Fibroblast of lung (primary cell): ENCODE measurements at regions not wholly inside any gene's neighbourhood (a gene's known extent, or its start where the extent isn't known, plus 50 kb on each side); places are given as distances from the start of the nearest gene placed in this dataset.

Source experiments
- DNase-seq, 2 donors: peaks; one replicate each; pipeline versions ENCODE4 v3.0.0 to v3.0.0-alpha.2; 2010; ENCODE audit warnings: low read depth in 2 of 2
- H2AFZ ChIP-seq: 2 replicates; pipeline ENCODE4 v1.5.1; 2012; ENCODE audit warnings: low read length, control low read depth, inconsistent platforms
- H3K27ac ChIP-seq: 2 replicates; pipeline ENCODE4 v1.5.1; 2011; ENCODE audit warnings: low read length, control low read depth; ENCODE audit not compliant: insufficient read depth
- H3K27me3 ChIP-seq: 2 replicates; pipeline ENCODE4 v1.5.1; 2011; ENCODE audit warnings: mild to moderate bottlenecking, low read length; ENCODE audit not compliant: control insufficient read depth, insufficient read depth
- H3K36me3 ChIP-seq: 2 replicates; pipeline ENCODE4 v1.5.1; 2011; ENCODE audit warnings: low read length; ENCODE audit not compliant: control insufficient read depth, insufficient read depth
- H3K4me1 ChIP-seq: 2 replicates; pipeline ENCODE4 v1.5.1; 2011; ENCODE audit warnings: low read length; ENCODE audit not compliant: control insufficient read depth, insufficient read depth; ENCODE audit errors: extremely low read depth
- H3K4me2 ChIP-seq: 2 replicates; pipeline ENCODE4 v1.5.1; 2011; ENCODE audit warnings: low read length, control low read depth; ENCODE audit not compliant: insufficient read depth; ENCODE audit errors: extremely low read depth
- H3K4me3 ChIP-seq, 4 experiments: fragments of 200-600 bp in 1 of 4; sonication (generic) in 1 of 4; replicated peaks in 1 of 4; 2 replicates each; pipeline ENCODE4 v1.5.1; 2011 to 2016; ENCODE audit warnings: low read length in 4 of 4, low read depth in 3 of 4, mild to moderate bottlenecking in 3 of 4, control low read depth in 2 of 4, inconsistent platforms in 1 of 4, mixed read lengths in 1 of 4; ENCODE audit not compliant: insufficient read depth in 1 of 4; ENCODE audit errors: control extremely low read depth in 1 of 4
- H3K79me2 ChIP-seq: 2 replicates; pipeline ENCODE4 v1.5.1; 2012; ENCODE audit warnings: mild to moderate bottlenecking, low read length, inconsistent platforms; ENCODE audit not compliant: control insufficient read depth, insufficient read depth
- H3K9ac ChIP-seq: 2 replicates; pipeline ENCODE4 v1.5.1; 2011; ENCODE audit warnings: mild to moderate bottlenecking, low read length, control low read depth; ENCODE audit not compliant: insufficient read depth
- H3K9me3 ChIP-seq: 2 replicates; pipeline ENCODE4 v1.5.1; 2012; ENCODE audit warnings: low read depth, low read length; ENCODE audit not compliant: control insufficient read depth, insufficient read depth
- H4K20me1 ChIP-seq: 2 replicates; pipeline ENCODE4 v1.5.1; 2011; ENCODE audit warnings: low read length; ENCODE audit not compliant: control insufficient read depth, insufficient read depth; ENCODE audit errors: extremely low read depth
- EZH2 ChIP-seq: IDR thresholded peaks from 2 replicates; pipeline ENCODE4 v1.5.1; 2012; ENCODE audit warnings: low read length, control low read depth, mild to moderate bottlenecking; ENCODE audit errors: missing control alignments
- TF ChIP-seq, protein P1 (sequence below), 2 donors: IDR thresholded peaks in 1 of 2; conservative IDR thresholded peaks in 1 of 2; 1 replicate in 1 of 2; 2 replicates in 1 of 2; pipeline ENCODE4 v1.5.1; 2011 to 2012; ENCODE audit warnings: low read length in 2 of 2, control low read depth in 1 of 2, inconsistent platforms in 1 of 2, low read depth in 1 of 2, mild to moderate bottlenecking in 1 of 2

DNA sequence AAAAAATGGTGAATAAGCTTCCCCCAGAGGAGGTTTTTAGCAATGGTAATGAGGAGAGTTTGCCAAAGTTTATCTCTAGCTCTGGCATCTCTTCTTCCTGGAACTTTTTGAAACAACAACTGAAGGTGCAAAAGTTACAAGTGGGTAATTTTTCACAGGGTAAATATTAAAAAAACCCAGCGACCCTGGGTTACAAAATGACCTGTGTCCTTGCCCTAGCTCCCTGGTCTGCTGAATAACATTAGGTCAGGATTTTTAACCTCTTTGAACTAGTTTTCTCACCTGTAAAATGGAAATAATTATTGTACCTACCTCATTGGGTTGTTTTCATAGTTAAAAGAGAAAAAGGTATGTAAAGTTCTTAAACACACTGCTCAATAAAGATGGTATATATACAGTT is 332.4 kb upstream of the DUSP10 start:
- no peaks in the 10 kb centered on the region for H3K9me3 ChIP-seq
- DNase-seq = no peak
- no peaks in the 10 kb centered on the region for H4K20me1 ChIP-seq
- no peak for TF ChIP-seq EZH2
- TF ChIP-seq, protein P1, sequence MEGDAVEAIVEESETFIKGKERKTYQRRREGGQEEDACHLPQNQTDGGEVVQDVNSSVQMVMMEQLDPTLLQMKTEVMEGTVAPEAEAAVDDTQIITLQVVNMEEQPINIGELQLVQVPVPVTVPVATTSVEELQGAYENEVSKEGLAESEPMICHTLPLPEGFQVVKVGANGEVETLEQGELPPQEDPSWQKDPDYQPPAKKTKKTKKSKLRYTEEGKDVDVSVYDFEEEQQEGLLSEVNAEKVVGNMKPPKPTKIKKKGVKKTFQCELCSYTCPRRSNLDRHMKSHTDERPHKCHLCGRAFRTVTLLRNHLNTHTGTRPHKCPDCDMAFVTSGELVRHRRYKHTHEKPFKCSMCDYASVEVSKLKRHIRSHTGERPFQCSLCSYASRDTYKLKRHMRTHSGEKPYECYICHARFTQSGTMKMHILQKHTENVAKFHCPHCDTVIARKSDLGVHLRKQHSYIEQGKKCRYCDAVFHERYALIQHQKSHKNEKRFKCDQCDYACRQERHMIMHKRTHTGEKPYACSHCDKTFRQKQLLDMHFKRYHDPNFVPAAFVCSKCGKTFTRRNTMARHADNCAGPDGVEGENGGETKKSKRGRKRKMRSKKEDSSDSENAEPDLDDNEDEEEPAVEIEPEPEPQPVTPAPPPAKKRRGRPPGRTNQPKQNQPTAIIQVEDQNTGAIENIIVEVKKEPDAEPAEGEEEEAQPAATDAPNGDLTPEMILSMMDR (conservative IDR thresholded peaks at IDR 0.05 in 1 of 2, IDR thresholded peaks at IDR 0.05 in 1 of 2; ENCODE audit: low read depth in 1 of 2, low read length in 2 of 2) = no peak
- H3K9ac ChIP-seq = no peak overlapping the region
- no peaks in the 10 kb centered on the region for H3K27me3 ChIP-seq
- no peak overlapping the region for H3K4me3 ChIP-seq
- no peaks in the 10 kb centered on the region for H3K79me2 ChIP-seq
- no peak overlapping the region for H3K4me2 ChIP-seq
- no peak overlapping the region for H3K27ac ChIP-seq
- H3K4me1 ChIP-seq = peaks cover 6% of the 10 kb centered on the region
- no peak overlapping the region for H2AFZ ChIP-seq
- no peaks in the 10 kb centered on the region for H3K36me3 ChIP-seq

DNA sequence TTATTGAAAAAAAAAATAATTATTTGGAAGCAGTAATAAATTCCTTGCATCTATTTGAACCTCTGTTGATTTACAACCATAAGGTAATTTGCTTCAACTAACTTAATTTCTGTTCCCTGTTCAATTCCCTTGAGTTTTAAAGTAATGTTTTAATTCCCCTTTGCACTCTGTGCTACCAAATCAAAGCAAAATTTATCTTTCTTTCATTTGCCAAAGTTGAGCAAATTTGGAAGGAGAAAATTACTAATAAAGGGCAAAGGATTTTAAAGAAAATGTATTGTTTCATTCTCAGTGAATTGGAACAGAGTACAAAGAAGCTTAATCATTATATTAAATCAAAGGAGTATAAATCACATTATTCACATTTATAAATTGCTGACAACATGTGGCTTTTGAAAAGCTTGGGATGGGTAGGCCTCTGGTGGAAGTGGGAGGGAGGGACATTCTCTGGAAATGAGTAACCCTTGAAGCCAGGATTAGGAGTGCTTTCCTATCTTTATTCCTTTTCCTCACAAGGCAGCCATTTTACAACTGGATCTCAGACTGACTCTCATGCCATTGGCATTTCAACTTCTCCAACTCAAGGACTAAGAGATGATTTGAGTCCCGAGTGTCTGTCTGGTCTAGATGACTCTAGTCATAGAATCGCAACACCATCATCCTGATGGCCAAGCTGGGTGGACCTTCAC is 331.6 kb upstream of the DUSP10 start:
- Histone ChIP-seq H3K9me3 (no peaks in the 10 kb centered on the region), H3K79me2 (no peaks in the 10 kb centered on the region), H2AFZ (peak overlapping the region; percentile 93), H3K4me2 (no peak overlapping the region), H3K27ac (peak overlapping the region; percentile 39), H3K4me1 (peaks cover 3% of the 10 kb centered on the region), H3K4me3 (no peak overlapping the region), H3K9ac (no peak overlapping the region), H3K36me3 (no peaks in the 10 kb centered on the region), H3K27me3 (no peaks in the 10 kb centered on the region), H4K20me1 (no peaks in the 10 kb centered on the region)
- no peak for TF ChIP-seq EZH2
- TF ChIP-seq, protein P1 (conservative IDR thresholded peaks at IDR 0.05 in 1 of 2, IDR thresholded peaks at IDR 0.05 in 1 of 2; ENCODE audit: low read depth in 1 of 2, low read length in 2 of 2) = peak in 1 of 2 donors; percentile 9
- DNase-seq = peak; percentile 58 to 94

DNA sequence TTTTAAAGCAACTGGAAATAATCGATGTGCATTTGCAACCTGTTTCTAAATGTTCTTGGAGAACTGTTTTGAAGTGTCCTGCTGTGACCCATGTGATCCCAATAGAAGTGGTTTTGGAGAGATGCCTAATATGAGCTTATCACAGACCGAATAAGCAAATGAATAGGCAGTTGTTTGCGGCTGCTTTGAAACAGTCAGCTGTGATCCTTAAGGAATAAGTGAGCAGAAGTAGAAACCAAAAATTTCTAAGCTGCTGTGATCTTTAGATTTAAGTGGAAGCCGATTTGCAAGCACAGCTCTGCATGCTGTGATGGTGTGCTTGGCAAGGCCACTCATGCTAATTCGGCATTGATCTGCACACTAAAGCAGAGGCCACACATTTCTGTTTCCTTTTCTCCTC is 329.5 kb upstream of the DUSP10 start:
- Histone ChIP-seq H3K4me1 (peaks cover 3% of the 10 kb centered on the region), H3K79me2 (no peaks in the 10 kb centered on the region), H2AFZ (no peak overlapping the region), H3K27ac (no peak overlapping the region), H3K9me3 (no peaks in the 10 kb centered on the region), H3K4me3 (no peak overlapping the region), H3K36me3 (no peaks in the 10 kb centered on the region), H3K9ac (no peak overlapping the region), H3K27me3 (no peaks in the 10 kb centered on the region), H3K4me2 (no peak overlapping the region), H4K20me1 (no peaks in the 10 kb centered on the region)
- peak; percentile 43 to 82 for DNase-seq
- TF ChIP-seq EZH2 = no peak
- TF ChIP-seq, protein P1 (conservative IDR thresholded peaks at IDR 0.05 in 1 of 2, IDR thresholded peaks at IDR 0.05 in 1 of 2; ENCODE audit: low read depth in 1 of 2, low read length in 2 of 2) = no peak
